HG02970 (cell line): ENCODE measurements at regions not wholly inside any gene's neighbourhood (a gene's known extent, or its start where the extent isn't known, plus 50 kb on each side); places are given as distances from the start of the nearest gene placed in this dataset.
A peak's percentile ranks its signal among the peaks of the same experiment; 100 is the strongest.

ENCODE experiments used
- ATAC-seq: cut with Tn5 transposase; IDR thresholded peaks from one replicate; pipeline ENCODE4 v1.9.1; 2021; ENCODE audit warnings: mild to moderate bottlenecking, moderate library complexity, moderate number of reproducible peaks; ENCODE audit not compliant: unreplicated experiment, low FRiP score

DNA sequence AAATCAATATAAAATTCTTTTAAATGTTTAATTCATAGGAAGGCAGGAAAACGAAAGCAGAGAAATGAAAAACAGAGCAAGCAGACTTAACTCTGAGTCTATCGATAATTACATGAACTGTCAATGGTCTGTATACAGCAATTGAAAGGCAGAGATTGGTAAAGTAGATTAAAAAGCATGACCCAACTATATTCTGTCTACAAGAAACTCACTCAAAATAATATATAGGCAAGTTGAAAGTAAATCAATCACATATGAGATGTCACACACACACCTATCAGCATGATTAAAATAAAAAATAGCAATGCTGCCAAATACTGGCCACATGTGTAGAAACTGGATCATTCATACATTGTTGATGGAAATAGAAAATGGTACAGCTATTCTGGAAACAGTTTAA is 136.4 kb upstream of the CYP1B1 start:
- no peak for ATAC-seq

GRCh38 chr2:38207168-38207567 is 131.2 kb upstream of the CYP1B1 start:
- ATAC-seq: no peak

DNA sequence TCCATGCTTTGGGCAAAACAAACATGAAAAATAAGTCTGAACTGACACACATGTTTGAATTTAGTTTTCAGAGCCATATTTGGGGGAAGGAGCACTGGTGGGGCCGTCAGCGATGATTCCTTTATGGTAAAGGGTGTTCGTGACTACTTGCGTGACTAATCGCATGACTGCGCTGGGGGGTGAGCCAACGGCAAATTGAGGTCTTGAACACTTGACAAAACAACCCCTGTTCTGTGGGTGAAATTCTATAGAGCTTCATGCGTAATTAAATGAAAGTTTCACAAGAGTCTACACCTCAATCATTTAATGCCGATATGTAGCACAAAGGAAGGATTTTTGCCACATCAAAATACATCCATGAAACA is 127.5 kb upstream of the CYP1B1 start:
- no peak for ATAC-seq

DNA sequence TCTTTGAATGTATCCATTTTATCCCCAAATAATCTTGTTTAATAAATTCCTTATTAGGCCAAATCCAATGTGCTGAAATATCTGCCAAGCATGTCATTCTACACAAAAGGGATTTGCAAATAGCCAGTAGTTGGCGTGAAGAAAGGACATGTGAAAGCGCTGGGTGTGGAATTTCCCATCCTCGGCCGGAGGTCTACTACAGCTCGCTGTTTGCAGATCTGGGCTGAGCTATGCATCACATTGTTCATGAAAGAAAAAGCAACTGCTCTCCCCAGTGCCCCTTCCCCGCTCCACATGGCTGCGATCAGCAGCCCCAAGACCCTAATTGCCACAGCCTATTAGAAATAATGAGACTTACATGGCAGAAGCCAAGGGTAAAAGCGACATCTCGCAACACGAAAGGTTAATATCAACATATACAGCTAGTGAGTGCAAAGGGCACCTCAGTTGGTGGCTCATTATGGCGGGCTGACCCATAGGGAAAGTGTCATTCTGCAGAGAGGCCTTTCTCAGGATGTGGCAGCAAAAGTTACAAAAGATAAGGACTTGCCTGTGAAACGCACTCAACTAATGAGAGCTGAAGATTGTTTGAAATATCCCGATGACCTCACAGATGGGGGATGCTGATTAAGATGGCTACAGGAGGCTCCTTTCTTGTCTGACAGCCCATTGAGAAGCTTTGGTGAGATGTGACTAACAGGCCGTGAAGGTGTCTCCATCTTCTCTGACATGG is 126.9 kb upstream of the CYP1B1 start:
- no peak for ATAC-seq

DNA sequence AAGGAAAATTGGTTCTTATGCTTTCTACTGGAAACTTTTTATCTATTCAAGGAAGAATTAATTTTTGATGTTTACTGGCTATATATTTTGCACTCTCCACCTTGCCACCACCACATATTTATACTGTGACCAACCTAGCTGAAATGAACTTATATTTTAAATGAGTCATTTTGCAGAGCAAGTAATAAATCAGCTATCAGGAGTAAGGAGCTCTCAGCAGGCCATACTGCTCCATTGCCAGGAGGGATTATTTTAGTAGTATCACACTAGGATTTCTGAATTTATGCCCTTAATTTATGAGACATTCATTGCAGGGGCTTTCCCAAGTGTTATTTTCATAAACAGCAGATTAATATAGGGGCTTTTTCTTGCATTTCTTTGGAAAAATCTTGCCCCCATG is 125.8 kb upstream of the CYP1B1 start:
- ATAC-seq: no peak

GRCh38 chr2:38200598-38200997 is 124.6 kb upstream of the CYP1B1 start:
- no peak for ATAC-seq

- ATAC-seq: no peak
Observed at GRCh38 chr2:38199127-38199526, 123.2 kb upstream of the CYP1B1 start.

- no peak for ATAC-seq
Observed at GRCh38 chr2:38194751-38195150, 118.8 kb upstream of the CYP1B1 start.

DNA sequence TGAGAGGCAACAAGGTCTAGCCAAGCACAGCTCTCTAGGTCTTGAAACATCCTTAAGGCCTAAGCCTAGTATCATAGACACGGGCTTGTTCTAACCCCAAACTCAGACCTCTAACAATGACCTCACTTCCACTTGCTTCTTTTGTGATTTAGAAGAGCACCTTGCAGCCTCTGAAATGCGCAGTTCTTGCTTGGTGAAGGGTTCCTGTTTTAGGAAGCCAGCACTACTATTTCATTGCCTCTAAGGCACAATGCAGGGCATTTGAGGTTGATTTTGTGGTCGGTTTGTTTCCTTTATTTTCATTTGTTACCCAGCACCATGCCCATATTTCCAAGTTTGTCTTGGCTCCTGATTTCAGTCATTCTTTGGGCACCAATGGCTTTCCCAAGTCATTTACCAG is 117.0 kb upstream of the CYP1B1 start:
- no peak for ATAC-seq

DNA sequence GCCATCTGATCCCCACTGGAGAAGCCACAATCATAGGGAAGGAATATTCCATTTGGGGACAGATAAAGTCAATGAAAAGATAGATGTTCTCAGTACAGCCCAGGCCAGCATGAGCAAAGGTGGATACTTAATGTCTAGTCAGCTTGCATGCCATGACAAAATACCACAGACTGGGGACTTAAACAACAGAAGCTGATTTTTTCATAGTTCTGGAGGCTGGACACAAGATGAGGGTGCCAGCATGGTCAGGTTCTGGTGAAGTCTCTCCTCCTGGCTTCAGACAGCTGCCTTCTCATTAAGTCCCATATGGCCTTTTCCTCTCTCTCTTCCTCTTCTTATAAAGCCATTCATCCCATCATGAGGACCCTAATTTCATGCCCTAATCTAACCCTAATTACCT is 116.1 kb upstream of the CYP1B1 start:
- ATAC-seq: no peak

- ATAC-seq: no peak
Observed at GRCh38 chr2:38191516-38191915, 115.6 kb upstream of the CYP1B1 start.

- no peak for ATAC-seq
Observed at GRCh38 chr2:38190542-38191218, 114.7 kb upstream of the CYP1B1 start.

GRCh38 chr2:38187541-38188011 is 111.6 kb upstream of the CYP1B1 start:
- ATAC-seq: no peak

- peak; percentile 68 for ATAC-seq
Observed at GRCh38 chr2:38185012-38185491, 109.1 kb upstream of the CYP1B1 start.

DNA sequence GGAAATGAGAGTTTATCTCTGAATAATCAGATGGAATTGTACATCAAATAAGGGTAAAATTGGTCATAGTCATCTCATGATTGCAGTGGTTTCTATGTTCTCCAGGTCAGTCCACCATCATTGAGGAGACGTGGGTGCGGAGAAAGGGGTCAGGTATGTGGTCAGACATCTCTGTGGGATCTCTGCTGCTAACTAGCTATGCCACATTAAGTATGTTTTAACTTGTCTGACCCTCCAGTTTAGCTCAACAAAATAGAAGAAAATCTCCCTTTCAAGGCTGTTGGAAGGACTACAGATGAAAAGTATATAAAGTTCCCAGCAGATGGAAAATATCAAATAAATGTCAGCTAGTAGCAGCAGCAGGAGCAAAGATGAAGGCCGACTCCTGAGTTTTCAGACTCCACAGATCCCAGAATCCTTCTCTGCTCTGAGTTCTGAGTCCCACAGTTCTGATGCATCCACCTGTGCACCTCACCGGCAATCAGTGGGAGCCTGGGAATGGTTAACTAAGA is 106.6 kb upstream of the CYP1B1 start:
- no peak for ATAC-seq

- no peak for ATAC-seq
Observed at GRCh38 chr2:38181806-38182491, 106.0 kb upstream of the CYP1B1 start.

DNA sequence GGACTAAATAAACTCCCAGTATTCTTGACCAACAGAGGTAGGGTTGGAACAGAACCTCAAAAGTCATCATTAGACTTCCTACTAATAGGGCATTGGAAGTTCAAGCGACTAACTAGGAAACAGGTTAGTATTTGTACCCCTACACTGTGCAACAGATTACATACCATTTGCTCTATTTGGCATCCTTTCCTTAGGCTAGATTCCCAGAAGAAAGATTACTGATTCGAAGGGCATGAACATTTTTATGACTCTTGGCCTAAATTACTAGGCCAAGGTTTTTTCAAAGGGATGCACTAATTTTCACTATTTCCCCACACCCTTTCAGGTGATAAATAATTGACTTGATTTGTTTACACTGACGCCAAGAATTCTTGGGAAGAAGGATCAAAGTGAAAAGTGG is 104.8 kb upstream of the CYP1B1 start:
- ATAC-seq: no peak

GRCh38 chr2:38178556-38179419 is 102.8 kb upstream of the CYP1B1 start:
- ATAC-seq: no peak

DNA sequence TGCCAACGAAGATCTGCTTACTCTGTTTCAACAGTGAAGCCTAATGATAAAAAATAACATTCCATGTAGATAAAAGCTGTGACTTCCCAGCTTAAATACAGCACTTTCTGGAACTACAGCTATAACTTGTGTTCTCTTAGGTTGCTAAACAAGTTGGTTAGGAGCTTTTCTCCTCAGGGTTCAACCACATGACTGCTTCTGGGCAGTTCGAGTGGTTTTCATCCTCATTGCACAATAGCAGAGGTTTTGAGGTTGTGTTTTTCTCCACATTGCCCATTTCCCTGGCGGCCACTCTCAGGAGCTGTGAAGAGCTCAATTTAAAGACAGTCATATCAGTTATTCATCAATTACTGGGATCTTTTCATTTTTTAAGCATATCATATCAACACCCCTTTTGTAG is 102.2 kb upstream of the CYP1B1 start:
- no peak for ATAC-seq

DNA sequence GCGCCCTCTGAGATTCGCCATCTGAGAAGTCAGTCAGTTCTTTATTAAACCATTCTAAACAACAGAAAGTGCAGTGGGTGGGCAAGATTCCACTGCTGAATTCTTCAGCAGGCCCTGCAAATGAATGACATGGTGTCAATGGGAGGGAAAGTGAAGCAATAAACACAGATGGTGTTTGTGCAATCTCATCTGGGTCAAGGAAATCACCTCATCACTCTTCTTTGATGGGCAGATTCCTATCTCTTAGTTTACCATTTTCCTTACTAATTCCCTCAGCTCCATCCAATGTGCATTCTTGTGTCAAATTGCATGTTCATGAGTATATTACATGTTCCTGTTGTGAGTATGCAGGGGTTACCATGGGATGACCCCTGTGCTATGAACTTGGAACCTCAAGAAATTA is 100.7 kb upstream of the CYP1B1 start:
- no peak for ATAC-seq
